H9 (cell line): ENCODE measurements at regions not wholly inside any gene's neighbourhood (a gene's known extent, or its start where the extent isn't known, plus 50 kb on each side); places are given as distances from the start of the nearest gene placed in this dataset.

Source experiments
- DNase-seq: peaks from one replicate; pipeline ENCODE4 v3.0.0-alpha.2; 2017
- H2AFZ ChIP-seq: one replicate; pipeline ENCODE4 v1.6.1; 2013; ENCODE audit warnings: mild to moderate bottlenecking, low read length, control low read depth, moderate library complexity
- H2AK5ac ChIP-seq: 2 replicates; pipeline ENCODE4 v1.6.1; 2013; ENCODE audit warnings: low read length, control low read depth, mixed read lengths; ENCODE audit not compliant: insufficient read length
- H2BK120ac ChIP-seq: one replicate; pipeline ENCODE4 v1.6.1; 2013; ENCODE audit warnings: low read depth, mild to moderate bottlenecking, low read length, control low read depth, inconsistent platforms; ENCODE audit not compliant: poor library complexity, severe bottlenecking
- H2BK12ac ChIP-seq: 2 replicates; pipeline ENCODE4 v1.6.1; 2013; ENCODE audit warnings: low read length, control low read depth, mixed read lengths, low read depth; ENCODE audit not compliant: insufficient read length
- H2BK15ac ChIP-seq: 2 replicates; pipeline ENCODE4 v1.6.1; 2013; ENCODE audit warnings: low read depth, low read length, control low read depth
- H2BK20ac ChIP-seq: one replicate; pipeline ENCODE4 v1.6.1; 2013; ENCODE audit warnings: low read depth, mild to moderate bottlenecking, low read length, control low read depth, inconsistent platforms; ENCODE audit not compliant: poor library complexity, severe bottlenecking
- H2BK5ac ChIP-seq: 2 replicates; pipeline ENCODE4 v1.6.1; 2013; ENCODE audit warnings: low read length, control low read depth, mixed read lengths; ENCODE audit not compliant: insufficient read length
- H3K14ac ChIP-seq: 2 replicates; pipeline ENCODE4 v1.6.1; 2013; ENCODE audit warnings: low read length, control low read depth; ENCODE audit not compliant: insufficient read depth
- H3K18ac ChIP-seq: 2 replicates; pipeline ENCODE4 v1.6.1; 2013; ENCODE audit warnings: low read depth, mild to moderate bottlenecking, mixed read lengths, low read length, control low read depth; ENCODE audit not compliant: insufficient read length
- H3K23ac ChIP-seq: 2 replicates; pipeline ENCODE4 v1.6.1; 2013; ENCODE audit warnings: low read length, control low read depth, mixed read lengths, low read depth; ENCODE audit not compliant: insufficient read length
- H3K23me2 ChIP-seq: 2 replicates; pipeline ENCODE4 v1.6.1; 2013; ENCODE audit warnings: low read depth, mild to moderate bottlenecking, mixed read lengths, low read length, control low read depth; ENCODE audit not compliant: insufficient read length, poor library complexity, severe bottlenecking
- H3K27ac ChIP-seq: 2 replicates; pipeline ENCODE4 v1.5.1; 2013; ENCODE audit warnings: low read length, control low read depth, mixed read lengths, low read depth; ENCODE audit not compliant: insufficient read length
- H3K27me3 ChIP-seq: 2 replicates; pipeline ENCODE4 v1.6.1; 2013; ENCODE audit warnings: low read length, control low read depth, inconsistent platforms; ENCODE audit not compliant: insufficient read depth
- H3K4ac ChIP-seq: 2 replicates; pipeline ENCODE4 v1.6.1; 2013; ENCODE audit warnings: low read depth, mild to moderate bottlenecking, control low read depth, inconsistent platforms, low read length, moderate library complexity
- H3K4me1 ChIP-seq: 2 replicates; pipeline ENCODE4 v1.6.1; 2013; ENCODE audit warnings: low read length, control low read depth, inconsistent platforms; ENCODE audit not compliant: insufficient read depth
- H3K4me2 ChIP-seq: 2 replicates; pipeline ENCODE4 v1.6.1; 2013; ENCODE audit warnings: low read length, control low read depth, mixed read lengths; ENCODE audit not compliant: insufficient read length, insufficient read depth
- H3K56ac ChIP-seq: 2 replicates; pipeline ENCODE4 v1.6.1; 2013; ENCODE audit warnings: low read depth, mild to moderate bottlenecking, mixed read lengths, low read length, control low read depth; ENCODE audit not compliant: insufficient read length
- H3K79me1 ChIP-seq: 2 replicates; pipeline ENCODE4 v1.6.1; 2013; ENCODE audit warnings: low read depth, mild to moderate bottlenecking, moderate library complexity, low read length, control low read depth, inconsistent platforms; ENCODE audit not compliant: insufficient read depth, poor library complexity, severe bottlenecking
- H3K79me2 ChIP-seq: 2 replicates; pipeline ENCODE4 v1.6.1; 2013; ENCODE audit warnings: low read length, control low read depth, inconsistent platforms; ENCODE audit not compliant: insufficient read depth
- H3K9ac ChIP-seq: 2 replicates; pipeline ENCODE4 v1.6.1; 2013; ENCODE audit warnings: low read length, control low read depth, mixed read lengths; ENCODE audit not compliant: insufficient read length; ENCODE audit errors: extremely low read depth
- H3K9me3 ChIP-seq: one replicate; pipeline ENCODE4 v1.6.1; 2013; ENCODE audit warnings: low read depth, low read length, inconsistent platforms; ENCODE audit not compliant: control insufficient read depth
- H3T11ph ChIP-seq: one replicate; pipeline ENCODE4 v1.6.1; 2013; ENCODE audit warnings: mild to moderate bottlenecking, low read length, control low read depth, inconsistent platforms
- H4K20me1 ChIP-seq: one replicate; pipeline ENCODE4 v1.6.1; 2013; ENCODE audit not compliant: control insufficient read depth, insufficient read length, insufficient read depth
- H4K5ac ChIP-seq: 2 replicates; pipeline ENCODE4 v1.6.1; 2013; ENCODE audit warnings: low read depth, mild to moderate bottlenecking, mixed read lengths, low read length, control low read depth; ENCODE audit not compliant: insufficient read length
- H4K8ac ChIP-seq: replicated peaks from 2 replicates; pipeline ENCODE4 v1.6.1; 2013; ENCODE audit warnings: low read length, control low read depth, mixed read lengths, low read depth; ENCODE audit not compliant: insufficient read length
- H4K91ac ChIP-seq: 2 replicates; pipeline ENCODE4 v1.6.1; 2013; ENCODE audit warnings: low read depth, mild to moderate bottlenecking, moderate library complexity, mixed read lengths, low read length, control low read depth; ENCODE audit not compliant: insufficient read length
- H3K27ac Mint-ChIP-seq, 3 experiments: 2 replicates in 2 of 3; 3 replicates in 1 of 3; pipeline ENCODE4 v1.8.0; 2020 to 2021; ENCODE audit warnings: mixed read lengths in 3 of 3, mild to moderate bottlenecking in 1 of 3, moderate library complexity in 1 of 3
- H3K27me3 Mint-ChIP-seq: 2 replicates; pipeline ENCODE4 v1.8.0; 2021; ENCODE audit warnings: low read depth, mild to moderate bottlenecking, moderate library complexity, mixed read lengths
- H3K36me3 Mint-ChIP-seq, 3 experiments: 2 replicates in 2 of 3; 3 replicates in 1 of 3; pipeline ENCODE4 v1.8.0; 2020 to 2021; ENCODE audit warnings: low read depth in 3 of 3, mixed read lengths in 3 of 3; ENCODE audit not compliant: insufficient read depth in 1 of 3
- H3K4me1 Mint-ChIP-seq, 2 experiments: 2 replicates each; pipeline ENCODE4 v1.8.0; 2020; ENCODE audit warnings: mixed read lengths in 2 of 2
- H3K4me3 Mint-ChIP-seq, 2 experiments: 2 replicates in 1 of 2; 3 replicates in 1 of 2; pipeline ENCODE4 v1.8.0; 2020 to 2021; ENCODE audit warnings: mild to moderate bottlenecking in 2 of 2, mixed read lengths in 2 of 2, moderate library complexity in 1 of 2
- H3K9me3 Mint-ChIP-seq, 2 experiments: 2 replicates in 1 of 2; 3 replicates in 1 of 2; pipeline ENCODE4 v1.8.0; 2020; ENCODE audit warnings: mild to moderate bottlenecking in 2 of 2, mixed read lengths in 2 of 2, moderate library complexity in 1 of 2
- CTCF ChIP-seq: fragments of 200-600 bp; sonication (generic); conservative IDR thresholded peaks from 3 replicates; pipeline ENCODE4 v1.8.0; 2021; ENCODE audit warnings: antibody characterized with exemption, mild to moderate bottlenecking
- WGBS: extraction: QIAGEN DNeasy Blood & Tissue Kit; methylation state at CpG from one replicate; pipeline ENCODE4 v1.1.7; 2013; ENCODE audit warnings: missing lambda C conversion rate, low lambda C conversion rate, mixed read lengths; ENCODE audit not compliant: insufficient read length; ENCODE audit errors: extremely low coverage; 5-methylcytosine and 5-hydroxymethylcytosine counted together

DNA sequence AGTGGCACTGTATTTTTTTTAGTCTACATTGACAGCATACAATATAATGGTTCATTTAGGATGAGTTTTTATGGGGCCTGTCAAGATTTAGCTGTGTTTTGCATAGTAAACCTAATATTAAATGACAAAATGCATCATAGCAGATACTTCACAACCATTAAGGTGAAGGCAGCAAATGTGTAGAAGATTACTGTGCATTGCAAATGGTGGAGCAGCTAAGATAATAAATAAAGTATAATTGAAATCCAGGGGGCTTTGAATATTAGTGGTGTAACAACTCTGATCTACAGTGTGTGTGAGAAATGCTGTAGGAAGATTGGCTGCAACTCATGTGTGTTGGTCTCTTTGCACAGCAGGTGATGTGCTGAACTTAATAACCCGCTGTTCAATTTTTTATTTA lies 801.9 kb upstream of the CITED2 start:
- Mint-ChIP-seq H3K27ac (no peak overlapping the region; a peak in 1 of 7 replicates), H3K27me3 (no peaks in the 10 kb centered on the region)

More for the DNA sequence above, 801.9 kb upstream of the CITED2 start:
- Histone ChIP-seq H2AFZ (no peak overlapping the region), H3K56ac (no peak overlapping the region), H3K27me3 (no peaks in the 10 kb centered on the region), H3K4ac (no peak overlapping the region), H3K18ac (no peak overlapping the region), H2BK5ac (no peak overlapping the region), H2BK120ac (no peak overlapping the region), H2BK20ac (no peak overlapping the region), H3K9ac (no peak overlapping the region), H3K9me3 (no peaks in the 10 kb centered on the region), H3K4me2 (no peak overlapping the region), H2BK15ac (no peak overlapping the region), H3K23ac (no peak overlapping the region), H4K91ac (no peak overlapping the region), H4K20me1 (no peaks in the 10 kb centered on the region), H3K4me1 (no peaks in the 10 kb centered on the region), H2BK12ac (no peak overlapping the region), H2AK5ac (no peak overlapping the region), H3K14ac (no peak overlapping the region), H4K5ac (no peak overlapping the region), H3K79me2 (no peaks in the 10 kb centered on the region), H4K8ac (no peak overlapping the region), H3K27ac (no peak overlapping the region), H3T11ph (no peak overlapping the region), H3K23me2 (no peaks in the 10 kb centered on the region), H3K79me1 (no peaks in the 10 kb centered on the region)
- no peak for TF ChIP-seq CTCF
- WGBS: no CpG with 5 or more reads among the region's 1 CpG
- Mint-ChIP-seq H3K4me1 (no peaks in the 10 kb centered on the region), H3K36me3 (peaks cover 8 to 14% (median 9%) of the 10 kb centered on the region in 3 experiments), H3K9me3 (peaks cover 12% of the 10 kb centered on the region in 2 experiments; a peak in 4 of 5 replicates), H3K4me3 (no peak overlapping the region)
- no peak for DNase-seq
